HL-60 (cell line): ENCODE measurements at regions not wholly inside any gene's neighbourhood (a gene's known extent, or its start where the extent isn't known, plus 50 kb on each side); places are given as distances from the start of the nearest gene placed in this dataset.

Experiments
- DNase-seq, 2 experiments: peaks; one replicate each; pipeline ENCODE4 v3.0.0-alpha.2; 2010 to 2020; ENCODE audit warnings: low read depth in 1 of 2, low spot score in 1 of 2
- H3K27ac ChIP-seq: fragments of 250-450 bp; sonication (Bioruptor Pico); replicated peaks from 2 replicates; pipeline ENCODE4 v1.5.1; 2020; ENCODE audit warnings: mild to moderate bottlenecking, moderate library complexity
- H3K27me3 ChIP-seq: fragments of 250-450 bp; sonication (Bioruptor Pico); 2 replicates; pipeline ENCODE4 v1.5.1; 2021; ENCODE audit warnings: mild to moderate bottlenecking, moderate library complexity; ENCODE audit not compliant: insufficient read depth, poor library complexity, severe bottlenecking
- H3K4me3 ChIP-seq: replicated peaks from 2 replicates; pipeline ENCODE4 v1.5.1; 2011; ENCODE audit warnings: mild to moderate bottlenecking, control low read depth, low read length; ENCODE audit not compliant: insufficient read depth
- GABPA ChIP-seq: IDR thresholded peaks from 2 replicates; pipeline ENCODE4 v1.6.1; 2012; ENCODE audit warnings: low read depth
- POLR2AphosphoS5 ChIP-seq: IDR thresholded peaks from 2 replicates; pipeline ENCODE4 v1.6.1; 2012; ENCODE audit warnings: low read depth
- SPI1 ChIP-seq: IDR thresholded peaks from 2 replicates; pipeline ENCODE4 v1.6.1; 2012; ENCODE audit warnings: low read depth, mild to moderate bottlenecking, borderline replicate concordance
- TF ChIP-seq, protein P1 (sequence below): IDR thresholded peaks from one replicate; pipeline ENCODE4 v1.5.1; 2011; ENCODE audit warnings: low read length, control low read depth, inconsistent platforms; ENCODE audit not compliant: insufficient read depth
- TF ChIP-seq, protein P2 (sequence below): IDR thresholded peaks from 2 replicates; pipeline ENCODE4 v1.6.1; 2012; ENCODE audit warnings: low read depth; ENCODE audit not compliant: insufficient replicate concordance

DNA sequence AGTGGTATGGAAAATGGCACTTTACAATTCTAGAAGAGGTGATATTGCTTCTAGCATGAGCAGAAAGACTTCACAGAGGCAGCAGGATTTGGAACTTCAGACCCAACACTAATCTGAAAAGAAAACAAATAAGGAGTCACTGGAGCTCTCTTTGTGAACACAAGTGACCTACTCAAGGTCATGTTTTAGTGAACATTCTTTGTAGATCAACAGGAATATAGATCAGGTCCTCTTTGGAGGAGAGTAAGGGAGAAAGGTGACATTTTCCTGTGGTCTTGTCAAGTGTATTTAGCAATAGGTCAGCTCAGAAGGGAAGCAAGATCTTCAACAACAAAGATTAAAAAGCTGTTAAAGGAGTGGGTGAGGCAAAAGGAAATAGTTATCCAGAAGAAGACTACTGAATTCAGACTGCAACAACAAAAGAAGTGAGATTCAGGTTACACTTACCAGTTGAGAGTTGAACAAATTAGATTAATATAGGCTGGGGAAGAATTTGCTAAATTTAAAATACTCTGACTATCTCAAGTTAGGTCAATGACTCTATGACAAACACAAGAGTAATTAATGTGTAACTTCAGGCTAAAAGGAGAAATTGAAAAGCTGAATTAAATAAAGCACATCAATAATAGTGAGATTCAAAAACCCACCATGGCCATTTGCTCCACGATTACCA lies 528.2 kb downstream of the RPS29 start:
- TF ChIP-seq POLR2AphosphoS5, result no peak
- no peak for TF ChIP-seq GABPA
- TF ChIP-seq, protein P1, sequence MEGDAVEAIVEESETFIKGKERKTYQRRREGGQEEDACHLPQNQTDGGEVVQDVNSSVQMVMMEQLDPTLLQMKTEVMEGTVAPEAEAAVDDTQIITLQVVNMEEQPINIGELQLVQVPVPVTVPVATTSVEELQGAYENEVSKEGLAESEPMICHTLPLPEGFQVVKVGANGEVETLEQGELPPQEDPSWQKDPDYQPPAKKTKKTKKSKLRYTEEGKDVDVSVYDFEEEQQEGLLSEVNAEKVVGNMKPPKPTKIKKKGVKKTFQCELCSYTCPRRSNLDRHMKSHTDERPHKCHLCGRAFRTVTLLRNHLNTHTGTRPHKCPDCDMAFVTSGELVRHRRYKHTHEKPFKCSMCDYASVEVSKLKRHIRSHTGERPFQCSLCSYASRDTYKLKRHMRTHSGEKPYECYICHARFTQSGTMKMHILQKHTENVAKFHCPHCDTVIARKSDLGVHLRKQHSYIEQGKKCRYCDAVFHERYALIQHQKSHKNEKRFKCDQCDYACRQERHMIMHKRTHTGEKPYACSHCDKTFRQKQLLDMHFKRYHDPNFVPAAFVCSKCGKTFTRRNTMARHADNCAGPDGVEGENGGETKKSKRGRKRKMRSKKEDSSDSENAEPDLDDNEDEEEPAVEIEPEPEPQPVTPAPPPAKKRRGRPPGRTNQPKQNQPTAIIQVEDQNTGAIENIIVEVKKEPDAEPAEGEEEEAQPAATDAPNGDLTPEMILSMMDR, result no peak
- TF ChIP-seq SPI1, result no peak
- TF ChIP-seq, protein P2, sequence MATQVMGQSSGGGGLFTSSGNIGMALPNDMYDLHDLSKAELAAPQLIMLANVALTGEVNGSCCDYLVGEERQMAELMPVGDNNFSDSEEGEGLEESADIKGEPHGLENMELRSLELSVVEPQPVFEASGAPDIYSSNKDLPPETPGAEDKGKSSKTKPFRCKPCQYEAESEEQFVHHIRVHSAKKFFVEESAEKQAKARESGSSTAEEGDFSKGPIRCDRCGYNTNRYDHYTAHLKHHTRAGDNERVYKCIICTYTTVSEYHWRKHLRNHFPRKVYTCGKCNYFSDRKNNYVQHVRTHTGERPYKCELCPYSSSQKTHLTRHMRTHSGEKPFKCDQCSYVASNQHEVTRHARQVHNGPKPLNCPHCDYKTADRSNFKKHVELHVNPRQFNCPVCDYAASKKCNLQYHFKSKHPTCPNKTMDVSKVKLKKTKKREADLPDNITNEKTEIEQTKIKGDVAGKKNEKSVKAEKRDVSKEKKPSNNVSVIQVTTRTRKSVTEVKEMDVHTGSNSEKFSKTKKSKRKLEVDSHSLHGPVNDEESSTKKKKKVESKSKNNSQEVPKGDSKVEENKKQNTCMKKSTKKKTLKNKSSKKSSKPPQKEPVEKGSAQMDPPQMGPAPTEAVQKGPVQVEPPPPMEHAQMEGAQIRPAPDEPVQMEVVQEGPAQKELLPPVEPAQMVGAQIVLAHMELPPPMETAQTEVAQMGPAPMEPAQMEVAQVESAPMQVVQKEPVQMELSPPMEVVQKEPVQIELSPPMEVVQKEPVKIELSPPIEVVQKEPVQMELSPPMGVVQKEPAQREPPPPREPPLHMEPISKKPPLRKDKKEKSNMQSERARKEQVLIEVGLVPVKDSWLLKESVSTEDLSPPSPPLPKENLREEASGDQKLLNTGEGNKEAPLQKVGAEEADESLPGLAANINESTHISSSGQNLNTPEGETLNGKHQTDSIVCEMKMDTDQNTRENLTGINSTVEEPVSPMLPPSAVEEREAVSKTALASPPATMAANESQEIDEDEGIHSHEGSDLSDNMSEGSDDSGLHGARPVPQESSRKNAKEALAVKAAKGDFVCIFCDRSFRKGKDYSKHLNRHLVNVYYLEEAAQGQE, result no peak
- no peak overlapping the region for H3K4me3 ChIP-seq

DNA sequence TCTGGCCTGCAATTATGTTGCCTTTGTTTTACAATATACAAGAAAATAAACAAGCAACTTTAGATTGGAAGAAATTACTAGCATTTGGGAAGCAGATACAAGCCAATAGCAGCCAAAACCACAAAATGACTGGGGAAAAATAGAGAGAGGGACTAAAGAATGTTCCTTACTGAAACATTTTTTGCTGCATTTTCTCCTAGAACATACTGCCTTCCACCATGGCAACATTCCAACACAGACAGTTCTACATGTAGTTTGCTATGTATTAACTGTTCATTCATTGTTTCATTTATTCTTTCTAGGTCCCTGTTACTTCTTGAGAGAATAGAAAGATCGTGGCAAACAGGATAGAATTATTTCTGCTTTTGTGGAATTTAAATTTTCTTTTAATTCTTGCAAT lies 530.2 kb downstream of the RPS29 start:
- Histone ChIP-seq H3K4me3 (no peak overlapping the region), H3K27ac (no peak overlapping the region), H3K27me3 (no peaks in the 10 kb centered on the region)
- TF ChIP-seq, protein P2, result no peak
- TF ChIP-seq GABPA (no peak), POLR2AphosphoS5 (no peak), SPI1 (no peak)
- TF ChIP-seq, protein P1, result no peak
- no peak for DNase-seq

More for the DNA sequence above, 528.2 kb downstream of the RPS29 start:
- no peaks in the 10 kb centered on the region for H3K27me3 ChIP-seq
- no peak for DNase-seq
- no peak overlapping the region for H3K27ac ChIP-seq

DNA sequence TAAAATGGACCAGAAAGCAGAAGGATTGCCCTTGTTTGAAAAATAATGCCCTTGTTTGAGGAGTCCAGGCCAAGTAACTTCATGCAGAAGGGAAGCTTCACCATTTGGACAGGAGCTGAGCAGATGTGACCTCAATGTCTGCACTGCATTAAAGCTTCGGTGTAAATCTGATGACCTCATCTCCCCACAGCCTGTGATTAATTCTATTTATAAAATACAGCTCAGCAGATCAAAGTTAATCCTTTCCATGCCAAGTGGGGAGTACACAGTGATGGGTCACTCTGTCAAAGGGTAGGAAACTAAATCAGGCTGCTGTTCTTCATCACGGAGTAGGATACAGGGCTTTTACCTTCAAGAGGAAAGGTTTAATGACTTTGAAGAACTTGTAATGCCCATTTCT lies 533.7 kb downstream of the RPS29 start:
- no peak overlapping the region for H3K27ac ChIP-seq
- H3K4me3 ChIP-seq, result no peak overlapping the region
- no peaks in the 10 kb centered on the region for H3K27me3 ChIP-seq
- DNase-seq, result no peak
- TF ChIP-seq, protein P2, result no peak
- TF ChIP-seq GABPA, result no peak
- TF ChIP-seq, protein P1, result no peak
- TF ChIP-seq POLR2AphosphoS5, result no peak
- TF ChIP-seq SPI1, result no peak
